HG02884 (cell line): ENCODE measurements at regions not wholly inside any gene's neighbourhood (a gene's known extent, or its start where the extent isn't known, plus 50 kb on each side); places are given as distances from the start of the nearest gene placed in this dataset.
"Not testable (repeated sequence)": the region's sequence is repeated elsewhere in the genome, so short reads cannot be mapped to it uniquely, and the experiment has no call there.

Experiments
- ATAC-seq: cut with Tn5 transposase; IDR thresholded peaks from one replicate; pipeline ENCODE4 v1.9.1; 2021; ENCODE audit warnings: mild to moderate bottlenecking, moderate library complexity; ENCODE audit not compliant: unreplicated experiment

DNA sequence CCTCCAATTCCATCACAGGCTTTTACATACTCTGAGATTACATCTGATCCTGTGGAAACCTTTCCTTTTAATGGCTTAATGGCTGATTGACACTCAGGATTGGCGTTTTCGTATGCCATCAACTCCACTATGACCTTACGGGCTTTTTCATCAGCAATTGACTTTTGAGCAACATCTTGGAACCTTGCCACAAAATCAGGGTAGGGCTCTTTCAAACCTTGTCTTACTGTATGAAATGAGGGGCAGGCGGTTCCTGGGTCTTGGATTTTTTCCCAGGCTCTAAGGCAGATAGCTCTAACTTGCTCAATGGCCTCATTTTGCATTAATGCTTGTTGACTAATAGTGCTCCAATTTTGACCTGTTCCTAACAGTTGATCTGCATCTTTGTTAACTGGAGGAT lies 250.9 kb upstream of the PRKCQ start:
- not testable (repeated sequence) for ATAC-seq

DNA sequence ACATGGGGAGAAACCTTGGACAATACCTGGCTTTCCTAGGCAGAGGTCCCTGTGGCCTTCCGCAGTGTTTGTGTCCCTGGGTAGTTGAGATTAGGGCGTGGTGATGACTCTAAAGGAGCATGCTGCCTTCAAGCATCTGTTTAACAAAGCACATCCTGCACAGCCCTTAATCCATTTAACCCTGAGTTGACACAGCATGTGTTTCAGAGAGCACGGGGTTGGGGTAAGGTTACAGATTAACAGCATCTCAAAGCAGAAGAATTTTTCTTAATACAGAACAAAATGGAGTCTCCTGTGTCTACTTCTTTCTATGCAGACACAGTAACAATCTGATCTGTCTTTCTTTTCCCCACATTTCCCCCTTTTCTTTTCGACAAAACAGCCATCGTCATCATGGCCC lies 244.7 kb upstream of the PRKCQ start:
- not testable (repeated sequence) for ATAC-seq

DNA sequence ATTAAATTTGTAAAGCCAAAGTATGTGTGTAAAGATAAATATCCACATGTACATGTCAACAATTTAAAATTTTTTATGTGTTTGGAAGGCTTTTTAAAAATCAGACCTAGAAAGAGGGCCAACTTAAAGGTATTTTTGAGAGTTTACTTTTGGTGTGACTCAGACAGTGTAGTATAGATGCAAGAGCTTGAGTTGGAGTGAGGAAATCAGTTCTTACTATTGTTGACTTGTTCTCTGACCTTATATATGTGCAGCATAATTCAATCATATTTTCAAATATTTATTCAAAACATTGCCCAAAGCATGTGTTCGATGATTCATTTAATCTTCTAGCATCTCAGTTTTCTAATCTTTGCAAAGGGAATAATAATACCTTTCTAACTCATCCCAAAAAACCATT lies 243.7 kb upstream of the PRKCQ start:
- ATAC-seq = no peak

DNA sequence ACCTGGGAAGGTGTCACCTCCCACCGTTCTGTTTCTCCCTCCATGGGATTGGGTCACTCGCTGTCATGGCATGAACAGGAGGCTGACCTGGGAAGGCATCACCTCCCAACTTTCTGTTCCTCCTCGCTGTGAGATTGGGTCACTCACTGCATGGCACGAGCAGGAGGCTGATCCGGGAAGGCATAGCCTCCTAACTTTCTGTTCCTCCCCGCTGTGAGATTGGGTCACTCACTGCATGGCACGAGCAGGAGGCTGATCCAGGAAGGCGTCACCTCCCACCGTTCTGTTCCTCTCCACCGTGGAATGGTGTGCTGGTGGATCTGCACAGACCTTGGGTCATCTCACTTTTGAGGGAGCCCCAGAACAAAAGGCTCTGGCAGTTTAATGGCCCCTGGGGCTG lies 239.2 kb upstream of the PRKCQ start:
- ATAC-seq = no peak

DNA sequence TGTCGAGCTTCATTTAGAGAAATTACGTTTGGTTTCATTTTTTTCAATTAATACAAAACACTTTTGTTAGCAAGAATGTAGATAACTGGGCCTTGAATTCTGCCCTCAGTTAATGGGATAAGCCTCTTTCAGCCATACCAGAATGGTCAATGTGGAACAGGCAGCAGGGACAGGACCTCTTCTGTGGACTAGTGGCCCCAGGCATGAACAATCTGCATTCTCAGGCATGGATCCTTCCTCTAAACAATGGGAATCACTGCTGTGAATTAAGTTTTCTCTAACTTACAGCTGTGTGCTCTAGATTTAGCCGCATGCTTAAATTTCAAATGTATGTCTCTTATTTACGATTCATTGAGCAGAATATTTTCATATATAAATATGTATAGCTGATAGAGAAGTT lies 237.7 kb upstream of the PRKCQ start:
- no peak for ATAC-seq

DNA sequence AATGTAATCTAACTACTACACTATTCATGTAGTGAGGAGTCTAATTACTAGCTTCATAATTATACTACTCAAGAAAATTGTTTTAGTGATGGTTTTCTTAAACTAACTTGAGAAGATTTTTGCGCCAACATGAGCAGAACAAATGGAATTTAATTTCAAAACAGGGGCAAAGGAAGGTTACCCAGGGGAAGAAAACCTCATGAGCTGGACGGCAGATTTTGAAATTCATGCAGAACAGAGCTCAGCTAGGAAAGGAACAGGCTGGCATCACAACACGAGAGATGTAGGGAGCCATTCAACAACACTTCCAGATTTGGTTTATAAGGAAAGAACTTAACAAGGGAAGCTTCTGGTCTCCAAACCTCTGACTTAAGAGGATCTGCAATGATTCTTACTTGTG lies 235.3 kb upstream of the PRKCQ start:
- ATAC-seq = no peak

DNA sequence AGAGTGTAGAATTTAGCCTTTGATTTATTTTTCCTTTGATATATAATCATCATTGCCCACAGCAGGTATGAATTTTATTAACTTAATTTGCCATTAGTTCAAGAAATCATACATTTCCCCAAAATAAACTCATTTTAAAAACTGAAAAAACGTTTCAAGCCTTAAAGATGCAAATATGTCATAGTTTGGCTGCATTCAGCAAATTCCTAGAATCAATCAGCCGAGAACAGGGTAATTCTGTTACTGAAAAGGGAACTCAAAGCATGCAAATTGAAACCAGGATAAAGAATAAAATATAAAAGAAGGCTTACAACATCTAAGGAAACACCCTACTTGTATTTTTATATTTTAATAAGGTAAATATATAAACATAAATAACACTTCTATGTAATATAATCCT lies 233.8 kb upstream of the PRKCQ start:
- ATAC-seq = no peak

DNA sequence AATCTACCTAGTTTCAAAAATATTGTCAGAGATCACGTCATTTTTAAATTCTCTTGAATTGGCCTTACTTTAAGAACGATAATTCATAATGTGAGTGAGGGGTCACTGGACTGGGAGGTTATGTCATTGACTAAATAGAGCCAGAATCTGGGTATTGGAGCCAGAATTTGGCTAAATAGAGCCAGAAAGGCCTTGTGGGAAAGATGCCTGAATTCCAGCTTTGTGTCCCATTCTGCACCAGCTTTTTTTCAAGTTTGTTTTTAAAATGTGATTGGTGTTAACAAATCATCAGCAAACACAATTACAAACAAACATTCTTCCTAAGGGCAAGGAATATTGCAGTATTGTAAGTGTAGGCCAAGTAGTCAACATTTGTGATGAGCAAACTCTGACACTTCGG lies 233.2 kb upstream of the PRKCQ start:
- no peak for ATAC-seq

DNA sequence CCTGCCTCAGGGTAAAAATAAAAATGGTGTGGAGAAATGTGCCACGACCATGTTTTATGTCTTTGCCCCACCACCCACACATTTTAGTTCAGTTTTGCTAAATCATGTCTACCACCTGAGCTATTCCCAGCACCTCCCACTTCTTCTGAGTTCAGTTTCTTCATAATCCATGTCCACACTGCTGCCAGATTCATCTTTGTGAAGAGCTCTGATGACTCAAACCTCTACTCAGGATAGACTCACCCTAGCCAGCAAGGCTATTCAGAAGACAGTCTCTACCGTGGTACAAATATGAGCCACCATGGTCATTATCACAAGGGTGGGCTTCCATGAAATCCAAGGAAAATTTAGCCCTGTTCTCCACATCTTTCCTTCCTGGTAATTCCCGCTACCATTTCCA lies 231.1 kb upstream of the PRKCQ start:
- ATAC-seq = no peak

DNA sequence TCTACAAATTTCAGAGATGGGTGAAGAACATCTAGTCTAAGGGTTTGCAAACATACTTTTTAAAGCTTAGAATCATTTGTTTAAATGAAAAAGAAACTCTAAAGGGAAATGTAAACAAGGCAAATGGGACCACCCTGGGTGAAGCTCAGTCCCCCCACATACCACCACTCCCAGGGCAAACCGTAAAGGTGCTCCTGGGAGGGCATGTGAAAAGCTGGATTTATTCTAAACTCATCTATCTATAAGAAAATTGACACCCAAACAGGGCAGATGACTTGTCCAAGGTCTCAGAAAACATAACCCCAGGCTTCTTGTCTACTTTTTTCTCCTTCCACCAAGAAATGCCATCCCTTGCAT lies 223.3 kb upstream of the PRKCQ start:
- ATAC-seq = no peak

DNA sequence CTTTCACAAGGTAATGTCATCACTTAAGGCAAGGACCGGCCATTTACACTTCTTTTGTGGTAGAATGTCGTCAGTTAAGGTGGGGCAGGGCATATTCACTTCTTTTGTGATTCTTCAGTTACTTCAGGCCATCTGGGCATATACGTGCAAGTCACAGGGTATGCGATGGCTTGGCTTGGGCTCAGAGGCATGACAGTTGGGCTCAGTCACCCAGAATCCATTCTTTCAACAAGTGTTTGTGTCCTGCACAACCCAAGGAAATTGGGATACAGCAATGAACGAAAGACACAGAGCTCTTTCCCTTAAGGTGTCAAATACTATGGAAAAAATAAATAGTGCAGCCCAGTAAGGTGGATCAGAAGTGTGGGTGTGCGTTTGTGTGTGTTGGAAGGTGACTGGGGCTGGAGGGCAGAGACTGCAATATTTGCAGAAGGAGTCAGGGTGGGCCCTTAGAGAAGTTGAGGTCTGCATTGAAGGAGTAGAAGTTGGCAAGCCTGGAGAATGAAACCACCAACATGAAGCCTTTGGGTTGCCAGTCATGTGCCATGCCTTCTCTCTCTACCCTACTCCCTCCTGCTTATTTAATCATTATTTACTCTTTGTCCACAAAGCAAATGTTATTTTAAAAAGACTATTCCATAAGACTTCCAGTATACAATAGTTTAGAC lies 222.8 kb upstream of the PRKCQ start:
- no peak for ATAC-seq

DNA sequence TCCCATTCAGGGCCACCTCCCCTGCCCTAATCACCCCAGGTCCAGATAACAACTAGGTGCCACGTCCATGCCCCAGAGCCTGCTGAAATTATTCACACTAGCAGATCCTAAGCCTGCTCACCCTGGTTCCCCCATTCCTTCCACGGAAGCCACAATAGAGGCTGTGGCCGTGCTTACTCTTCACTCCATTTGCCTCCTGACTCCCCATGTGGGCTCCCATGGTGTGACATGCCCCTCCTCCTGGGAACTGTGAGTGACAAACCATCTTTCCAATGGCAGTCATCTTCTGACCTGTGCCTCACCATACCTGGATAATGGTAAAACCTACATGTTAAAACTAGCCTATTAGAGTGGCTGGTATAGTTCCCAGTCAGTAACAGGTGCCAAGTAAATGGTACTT lies 216.2 kb upstream of the PRKCQ start:
- ATAC-seq = no peak

DNA sequence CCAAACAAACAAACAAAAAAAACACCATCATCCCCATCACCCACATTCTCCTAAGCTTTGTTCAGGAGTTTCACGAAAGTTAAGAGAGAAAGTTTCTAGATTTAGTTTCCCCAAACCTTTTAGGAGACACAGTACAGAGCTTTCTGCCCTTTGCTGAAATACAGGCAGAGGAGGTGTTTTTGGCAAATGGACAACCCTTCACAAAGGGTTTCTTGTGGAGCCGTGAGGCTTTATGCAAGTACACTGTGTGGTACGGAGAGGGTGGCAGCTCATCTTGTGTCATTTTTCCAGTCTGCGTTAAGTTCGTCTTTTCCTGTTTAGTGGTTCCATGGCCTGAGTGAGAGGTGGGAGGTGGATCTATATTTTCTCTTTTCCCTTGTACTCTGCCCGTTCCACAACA lies 215.5 kb upstream of the PRKCQ start:
- no peak for ATAC-seq

DNA sequence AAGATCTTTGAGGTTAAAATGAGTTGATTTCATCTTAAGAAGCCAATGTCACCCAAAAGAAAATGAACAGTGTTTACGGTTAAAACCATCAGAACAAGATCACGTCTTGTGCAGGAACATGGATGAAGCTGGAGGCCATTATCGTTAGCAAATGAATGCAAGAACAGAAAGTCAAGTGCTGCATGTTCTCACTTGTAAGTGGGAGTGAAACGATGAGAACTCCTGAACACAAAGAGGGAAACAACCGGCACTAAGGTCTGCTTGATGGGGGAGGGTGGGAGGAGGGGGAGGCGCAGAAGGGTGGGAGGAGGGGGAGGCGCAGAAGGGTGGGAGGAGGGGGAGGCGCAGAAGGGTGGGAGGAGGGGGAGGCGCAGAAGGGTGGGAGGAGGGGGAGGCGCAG lies 214.8 kb upstream of the PRKCQ start:
- ATAC-seq = not testable (repeated sequence)

DNA sequence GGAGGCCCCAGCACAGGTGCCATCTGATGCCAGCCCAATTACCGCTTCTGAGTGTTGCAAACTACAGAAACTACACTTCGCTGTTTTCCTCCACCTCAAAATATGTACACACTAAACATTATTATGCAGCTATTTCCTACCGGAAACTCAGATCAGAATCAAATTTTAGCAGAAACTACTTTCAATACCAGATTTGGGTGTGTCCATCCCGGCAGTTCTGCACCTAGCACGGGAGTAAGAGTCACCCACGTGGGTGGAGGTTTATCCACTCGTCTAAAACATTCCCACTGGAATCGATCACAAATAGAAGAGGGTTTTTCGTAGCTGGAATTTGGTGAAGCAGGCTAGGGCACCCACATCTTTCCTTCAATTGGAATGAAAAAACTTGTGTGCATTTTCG lies 214.4 kb upstream of the PRKCQ start:
- ATAC-seq = no peak

DNA sequence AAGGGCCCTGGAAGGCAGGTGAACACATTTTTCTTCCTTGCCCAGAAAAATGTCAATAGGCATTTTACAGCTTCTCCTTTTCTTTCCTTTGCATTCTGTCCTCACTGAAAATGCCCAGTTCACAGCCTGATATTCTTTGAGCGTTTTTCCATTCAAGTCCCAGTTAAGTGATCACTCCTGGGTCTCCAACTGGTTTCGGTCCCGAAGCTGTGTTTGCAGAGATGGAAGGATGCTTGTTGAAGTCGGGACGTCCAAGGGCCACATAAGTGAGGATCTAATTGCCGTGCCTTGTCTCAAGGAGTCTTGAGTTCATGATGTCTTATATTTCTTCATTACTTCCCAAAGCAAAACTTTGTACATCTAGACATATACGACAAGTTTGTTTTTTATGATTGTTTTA lies 208.7 kb upstream of the PRKCQ start:
- no peak for ATAC-seq

DNA sequence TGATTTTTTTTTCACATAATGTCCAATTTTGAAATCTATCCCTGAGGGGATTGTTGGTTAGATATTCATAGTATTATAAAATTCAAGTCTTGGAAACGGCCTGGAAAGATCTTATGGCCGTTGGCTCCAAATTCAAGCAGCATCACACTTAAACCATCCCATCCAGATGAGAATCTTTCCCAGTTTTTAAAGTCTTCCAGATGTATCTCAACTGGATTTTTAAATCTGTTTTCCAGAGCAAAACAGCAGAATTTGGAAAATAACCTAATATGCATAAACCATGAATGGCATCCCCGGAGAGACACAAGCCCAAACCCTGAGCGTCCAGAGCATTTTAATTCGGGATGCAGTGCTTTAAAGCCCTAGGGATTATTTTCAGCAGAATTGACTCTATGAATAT lies 208.2 kb upstream of the PRKCQ start:
- no peak for ATAC-seq

DNA sequence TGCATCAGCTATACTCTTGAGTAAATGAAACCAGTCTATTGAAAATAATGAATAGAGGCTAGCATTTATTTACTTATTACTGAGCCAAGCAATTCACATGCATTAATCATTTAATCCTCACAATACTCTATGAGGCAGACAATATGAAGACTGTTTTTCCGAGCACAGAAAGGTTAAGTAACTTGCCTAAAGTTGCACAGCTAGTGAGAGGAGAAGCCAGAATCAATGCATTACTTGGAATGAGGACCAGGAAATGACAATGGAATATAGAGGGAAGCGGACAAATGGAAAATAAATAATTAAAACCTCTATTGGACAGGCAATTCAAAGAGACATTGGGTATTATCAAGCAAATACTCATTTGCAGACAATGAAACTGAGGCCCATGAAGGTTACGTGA lies 207.6 kb upstream of the PRKCQ start:
- ATAC-seq = no peak

DNA sequence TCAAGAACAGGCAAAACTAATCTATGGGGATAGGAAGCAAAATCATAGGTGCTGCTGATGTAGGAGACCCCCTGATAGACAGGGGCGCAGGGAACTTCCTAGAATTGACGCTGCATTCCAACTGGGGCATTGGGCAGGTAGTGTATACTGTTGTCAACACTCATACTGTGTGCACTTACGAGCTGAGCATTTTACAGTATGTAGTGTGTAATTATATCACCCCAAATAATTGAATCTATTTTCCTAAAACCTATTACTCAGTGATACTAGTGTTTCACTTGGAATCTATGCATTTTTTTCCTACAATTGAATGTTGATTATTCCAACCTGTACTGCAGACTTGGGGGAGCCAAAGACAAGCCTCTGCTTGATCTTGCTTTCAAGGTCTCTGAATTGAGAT lies 207.0 kb upstream of the PRKCQ start:
- no peak for ATAC-seq

DNA sequence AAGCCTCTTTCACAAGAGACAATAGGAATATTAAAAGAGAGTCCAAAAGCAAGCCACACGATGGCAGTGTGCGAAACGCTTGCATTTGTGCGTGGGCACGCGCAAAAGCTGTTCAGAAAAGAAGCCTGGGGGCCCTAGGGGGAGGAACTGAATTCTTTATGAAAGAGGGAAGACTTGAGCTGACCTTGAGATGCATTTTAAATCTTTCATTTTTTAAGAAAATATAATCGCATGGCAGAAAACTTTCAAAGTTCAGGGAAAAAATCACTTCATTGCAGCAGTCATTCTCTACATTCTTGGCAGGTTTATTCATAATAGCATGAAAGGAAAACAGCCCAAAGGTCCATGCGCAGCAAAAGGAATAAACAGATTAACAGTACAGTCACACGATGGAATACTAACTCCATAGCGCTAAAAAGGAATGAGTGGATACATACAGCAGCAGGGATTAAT lies 206.5 kb upstream of the PRKCQ start:
- no peak for ATAC-seq

DNA sequence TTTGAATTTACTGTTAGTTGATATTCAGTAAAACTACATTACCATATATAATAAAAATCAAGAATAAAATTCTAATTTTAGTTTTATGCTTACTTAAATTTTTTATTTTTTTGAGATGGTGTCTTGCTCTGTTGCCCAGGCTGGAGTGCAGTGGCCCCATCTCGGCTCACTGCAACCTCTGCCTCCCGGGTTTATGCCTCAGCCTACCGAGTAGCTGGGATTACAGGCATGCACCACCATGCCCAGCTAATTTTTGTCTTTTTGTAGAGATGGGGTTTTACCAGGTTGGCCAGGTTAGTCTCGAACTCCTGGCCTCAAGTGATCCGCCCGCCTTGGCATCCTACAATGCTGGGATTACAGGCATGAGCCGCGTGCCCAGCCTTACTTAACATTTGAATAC lies 204.4 kb upstream of the PRKCQ start:
- not testable (repeated sequence) for ATAC-seq

DNA sequence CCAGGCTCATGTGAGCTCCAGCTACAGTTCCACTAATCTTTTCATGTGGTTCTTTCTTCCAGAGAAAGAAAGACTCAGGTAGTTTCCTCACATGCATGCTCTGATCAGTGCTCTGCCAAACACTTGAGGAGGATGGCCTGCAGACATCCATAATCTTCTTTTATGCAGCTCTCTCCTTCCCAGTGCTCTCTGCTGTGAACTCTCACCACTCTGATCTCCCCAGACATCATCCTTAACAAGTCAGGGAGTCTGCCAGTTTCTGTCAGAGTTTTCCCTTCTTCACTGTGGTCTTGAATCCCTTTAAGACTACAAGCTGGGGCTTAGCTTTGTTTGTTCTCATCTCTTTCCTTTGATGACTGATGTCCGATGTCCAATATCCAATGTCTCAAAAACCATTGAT lies 203.4 kb upstream of the PRKCQ start:
- no peak for ATAC-seq

DNA sequence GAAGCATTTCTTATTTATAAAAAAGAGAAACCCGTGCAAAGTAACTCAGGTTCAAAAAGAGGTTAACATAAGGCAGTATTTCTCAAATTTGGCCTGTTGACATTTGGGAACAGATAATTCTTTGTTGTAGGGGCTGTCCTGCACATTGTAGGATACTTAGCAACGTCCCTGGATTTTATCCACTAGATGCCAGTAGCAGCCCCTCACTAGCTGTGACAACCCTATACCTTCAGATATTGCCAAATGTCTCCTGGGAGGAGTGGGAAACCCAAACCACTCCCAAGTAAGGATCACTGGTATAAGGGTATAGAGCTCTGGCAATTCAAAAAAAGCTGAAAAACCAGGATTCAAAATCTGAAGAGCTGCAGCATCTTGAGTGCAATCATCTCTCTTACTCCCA lies 202.3 kb upstream of the PRKCQ start:
- no peak for ATAC-seq
